Urinary bladder (tissue), 3 donors: ENCODE measurements at regions not wholly inside any gene's neighbourhood (a gene's known extent, or its start where the extent isn't known, plus 50 kb on each side); places are given as distances from the start of the nearest gene placed in this dataset.

Experiments
- DNase-seq: peaks from one replicate; pipeline ENCODE4 v3.0.0-alpha.2; 2015; ENCODE audit errors: extremely low spot score
- H3K27ac ChIP-seq: one replicate; pipeline ENCODE4 v1.5.1; 2013; ENCODE audit warnings: low read depth, mild to moderate bottlenecking, moderate library complexity
- H3K36me3 ChIP-seq: one replicate; pipeline ENCODE4 v1.6.1; 2013; ENCODE audit warnings: mild to moderate bottlenecking, moderate library complexity; ENCODE audit not compliant: insufficient read depth
- H3K4me1 ChIP-seq: one replicate; pipeline ENCODE4 v1.6.1; 2013; ENCODE audit warnings: mild to moderate bottlenecking, moderate library complexity; ENCODE audit not compliant: insufficient read depth
- H3K4me3 ChIP-seq: one replicate; pipeline ENCODE4 v1.5.1; 2013; ENCODE audit warnings: low read depth, low read length
- WGBS: extraction: QIAGEN DNeasy Blood & Tissue Kit; methylation state at CpG from one replicate; pipeline ENCODE4 v1.1.7; 2013; 5-methylcytosine and 5-hydroxymethylcytosine counted together
- donor health status: healthy with polysubstance abuse.
- donor health status: healthy.

- WGBS, result 55% methylated on average over 6 of the region's 6 CpGs
- H3K4me3 ChIP-seq, result no peak overlapping the region
- no peak for DNase-seq
- H3K36me3 ChIP-seq, result no peaks in the 10 kb centered on the region
- no peak overlapping the region for H3K27ac ChIP-seq
- H3K4me1 ChIP-seq, result no peaks in the 10 kb centered on the region
These were observed 171.1 kb upstream of the SKOR2 start for GRCh38 chr18:47422524-47422923.

GRCh38 chr18:47420130-47420529 lies 168.7 kb upstream of the SKOR2 start:
- no peaks in the 10 kb centered on the region for H3K4me1 ChIP-seq
- H3K36me3 ChIP-seq, result no peaks in the 10 kb centered on the region
- H3K4me3 ChIP-seq, result no peak overlapping the region
- 60% methylated on average over 4 of the region's 4 CpGs for WGBS
- DNase-seq, result no peak
- no peak overlapping the region for H3K27ac ChIP-seq

- Histone ChIP-seq H3K4me3 (no peak overlapping the region), H3K4me1 (no peaks in the 10 kb centered on the region), H3K27ac (no peak overlapping the region), H3K36me3 (no peaks in the 10 kb centered on the region)
- DNase-seq, result no peak
- 51% methylated on average over 3 of the region's 3 CpGs for WGBS
These were observed 167.3 kb upstream of the SKOR2 start for GRCh38 chr18:47418746-47419145.

GRCh38 chr18:47417807-47418206 lies 166.3 kb upstream of the SKOR2 start:
- Histone ChIP-seq H3K4me1 (no peaks in the 10 kb centered on the region), H3K4me3 (no peak overlapping the region), H3K27ac (no peak overlapping the region), H3K36me3 (no peaks in the 10 kb centered on the region)
- 48% methylated on average over 2 of the region's 2 CpGs for WGBS
- no peak for DNase-seq

- DNase-seq, result no peak
- WGBS, result 49% methylated on average over 4 of the region's 4 CpGs
- Histone ChIP-seq H3K27ac (no peak overlapping the region), H3K36me3 (no peaks in the 10 kb centered on the region), H3K4me3 (no peak overlapping the region), H3K4me1 (no peaks in the 10 kb centered on the region)
These were observed 164.4 kb upstream of the SKOR2 start for GRCh38 chr18:47415881-47416280.

GRCh38 chr18:47413327-47413726 lies 161.9 kb upstream of the SKOR2 start:
- no peaks in the 10 kb centered on the region for H3K4me1 ChIP-seq
- WGBS, result 14% methylated on average over 2 of the region's 2 CpGs
- H3K27ac ChIP-seq, result no peak overlapping the region
- no peak overlapping the region for H3K4me3 ChIP-seq
- H3K36me3 ChIP-seq, result no peaks in the 10 kb centered on the region
- DNase-seq, result no peak

GRCh38 chr18:47412924-47413323 lies 161.5 kb upstream of the SKOR2 start:
- no peak for DNase-seq
- WGBS, result 67% methylated on average over 1 of the region's 1 CpG
- Histone ChIP-seq H3K4me3 (no peak overlapping the region), H3K36me3 (no peaks in the 10 kb centered on the region), H3K4me1 (no peaks in the 10 kb centered on the region), H3K27ac (no peak overlapping the region)

GRCh38 chr18:47411159-47411558 lies 159.7 kb upstream of the SKOR2 start:
- Histone ChIP-seq H3K4me1 (no peaks in the 10 kb centered on the region), H3K4me3 (no peak overlapping the region), H3K36me3 (no peaks in the 10 kb centered on the region), H3K27ac (no peak overlapping the region)
- WGBS, result 85% methylated on average over 1 of the region's 1 CpG
- DNase-seq, result no peak

- no peak for DNase-seq
- 73% methylated on average over 6 of the region's 6 CpGs for WGBS
- H3K27ac ChIP-seq, result no peak overlapping the region
- H3K4me3 ChIP-seq, result no peak overlapping the region
- H3K36me3 ChIP-seq, result no peaks in the 10 kb centered on the region
- H3K4me1 ChIP-seq, result no peaks in the 10 kb centered on the region
These were observed 158.7 kb upstream of the SKOR2 start for GRCh38 chr18:47410139-47410538.

- no peaks in the 10 kb centered on the region for H3K36me3 ChIP-seq
- 90% methylated on average over 7 of the region's 7 CpGs for WGBS
- DNase-seq, result no peak
- no peaks in the 10 kb centered on the region for H3K4me1 ChIP-seq
- H3K4me3 ChIP-seq, result no peak overlapping the region
- H3K27ac ChIP-seq, result no peak overlapping the region
These were observed 158.1 kb upstream of the SKOR2 start for GRCh38 chr18:47409519-47409918.

GRCh38 chr18:47407736-47408135 lies 156.3 kb upstream of the SKOR2 start:
- no peaks in the 10 kb centered on the region for H3K4me1 ChIP-seq
- DNase-seq, result no peak
- WGBS, result 89% methylated on average over 2 of the region's 2 CpGs
- no peaks in the 10 kb centered on the region for H3K36me3 ChIP-seq
- no peak overlapping the region for H3K4me3 ChIP-seq
- H3K27ac ChIP-seq, result no peak overlapping the region

- H3K36me3 ChIP-seq, result no peaks in the 10 kb centered on the region
- no peak for DNase-seq
- WGBS, result 73% methylated on average over 3 of the region's 3 CpGs
- no peak overlapping the region for H3K27ac ChIP-seq
- no peak overlapping the region for H3K4me3 ChIP-seq
- no peaks in the 10 kb centered on the region for H3K4me1 ChIP-seq
These were observed 153.4 kb upstream of the SKOR2 start for GRCh38 chr18:47404845-47405244.

- DNase-seq, result no peak
- 66% methylated on average over 3 of the region's 3 CpGs for WGBS
- Histone ChIP-seq H3K27ac (no peak overlapping the region), H3K4me1 (no peaks in the 10 kb centered on the region), H3K36me3 (no peaks in the 10 kb centered on the region), H3K4me3 (no peak overlapping the region)
These were observed 152.5 kb upstream of the SKOR2 start for GRCh38 chr18:47403949-47404348.

- no peaks in the 10 kb centered on the region for H3K4me1 ChIP-seq
- no peak overlapping the region for H3K27ac ChIP-seq
- no peak overlapping the region for H3K4me3 ChIP-seq
- 45% methylated on average over 8 of the region's 8 CpGs for WGBS
- no peaks in the 10 kb centered on the region for H3K36me3 ChIP-seq
- DNase-seq, result no peak
These were observed 151.9 kb upstream of the SKOR2 start for GRCh38 chr18:47403317-47403716.

GRCh38 chr18:47399475-47399874 lies 148.0 kb upstream of the SKOR2 start:
- Histone ChIP-seq H3K4me1 (no peaks in the 10 kb centered on the region), H3K27ac (no peak overlapping the region), H3K36me3 (no peaks in the 10 kb centered on the region), H3K4me3 (no peak overlapping the region)
- WGBS, result 79% methylated on average over 1 of the region's 1 CpG
- no peak for DNase-seq
